CD4-positive, alpha-beta T cell treated with Interleukin-6 for 4 hours (primary cell): ENCODE measurements at regions not wholly inside any gene's neighbourhood (a gene's known extent, or its start where the extent isn't known, plus 50 kb on each side); places are given as distances from the start of the nearest gene placed in this dataset.
"Not testable (repeated sequence)": the region's sequence is repeated elsewhere in the genome, so short reads cannot be mapped to it uniquely, and the experiment has no call there.

Experiments
- DNase-seq: peaks from one replicate; pipeline ENCODE4 v3.0.0-alpha.2; 2020; ENCODE audit warnings: mixed read lengths

- not testable (repeated sequence) for DNase-seq
Observed at GRCh38 chr15:26114128-26114527, 251.0 kb upstream of the ATP10A start.

GRCh38 chr15:26113296-26113695, 250.2 kb upstream of the ATP10A start:
- DNase-seq, result no peak

GRCh38 chr15:26109203-26109602, 246.1 kb upstream of the ATP10A start:
- DNase-seq, result no peak

GRCh38 chr15:26106556-26106955, 243.4 kb upstream of the ATP10A start:
- no peak for DNase-seq

GRCh38 chr15:26103002-26103404, 239.9 kb upstream of the ATP10A start:
- no peak for DNase-seq

- no peak for DNase-seq
Observed at GRCh38 chr15:26102365-26102764, 239.2 kb upstream of the ATP10A start.

- no peak for DNase-seq
Observed at GRCh38 chr15:26101443-26101842, 238.3 kb upstream of the ATP10A start.

- no peak for DNase-seq
Observed at GRCh38 chr15:26098801-26099200, 235.7 kb upstream of the ATP10A start.

- no peak for DNase-seq
Observed at GRCh38 chr15:26097216-26097615, 234.1 kb upstream of the ATP10A start.

- no peak for DNase-seq
Observed at GRCh38 chr15:26096581-26096980, 233.5 kb upstream of the ATP10A start.

GRCh38 chr15:26095710-26096330, 232.7 kb upstream of the ATP10A start:
- DNase-seq, result no peak

GRCh38 chr15:26091184-26091583, 228.1 kb upstream of the ATP10A start:
- DNase-seq, result no peak

GRCh38 chr15:26087881-26088280, 224.8 kb upstream of the ATP10A start:
- DNase-seq, result no peak

GRCh38 chr15:26087395-26087794, 224.3 kb upstream of the ATP10A start:
- DNase-seq, result no peak

- no peak for DNase-seq
Observed at GRCh38 chr15:26084771-26085170, 221.6 kb upstream of the ATP10A start.

- no peak for DNase-seq
Observed at GRCh38 chr15:26083896-26084295, 220.8 kb upstream of the ATP10A start.

- no peak for DNase-seq
Observed at GRCh38 chr15:26083457-26083856, 220.3 kb upstream of the ATP10A start.

- DNase-seq, result peak; percentile 96
Observed at GRCh38 chr15:26082221-26083109, 219.3 kb upstream of the ATP10A start.

GRCh38 chr15:26081758-26082220, 218.7 kb upstream of the ATP10A start:
- no peak for DNase-seq

- DNase-seq, result no peak
Observed at GRCh38 chr15:26075770-26076169, 212.6 kb upstream of the ATP10A start.

GRCh38 chr15:26073430-26074333, 210.6 kb upstream of the ATP10A start:
- DNase-seq, result no peak

- DNase-seq, result no peak
Observed at GRCh38 chr15:26070095-26070532, 207.0 kb upstream of the ATP10A start.

- no peak for DNase-seq
Observed at GRCh38 chr15:26069231-26069641, 206.1 kb upstream of the ATP10A start.
